Hematopoietic multipotent progenitor cell treated with erythropoietin and hydrocortisone succinate and interleukin-3 and kit ligand, for 4 days (in vitro differentiated cells): ENCODE measurements at regions not wholly inside any gene's neighbourhood (a gene's known extent, or its start where the extent isn't known, plus 50 kb on each side); places are given as distances from the start of the nearest gene placed in this dataset.

Source experiments
- DNase-seq: peaks from one replicate; pipeline ENCODE4 v3.0.0-alpha.2; 2015

GRCh38 chr6:140921366-140922226 lies 1211.1 kb upstream of the GJE1 start:
- DNase-seq, result peak; percentile 74

- DNase-seq, result no peak
Observed at GRCh38 chr6:140917911-140918310, 1214.8 kb upstream of the GJE1 start.

- no peak for DNase-seq
Observed at GRCh38 chr6:140915551-140915950, 1217.2 kb upstream of the GJE1 start.

GRCh38 chr6:140915103-140915502 lies 1217.6 kb upstream of the GJE1 start:
- peak; percentile 3 for DNase-seq

- DNase-seq, result no peak
Observed at GRCh38 chr6:140912686-140913085, 1220.0 kb upstream of the GJE1 start.

GRCh38 chr6:140909625-140910024 lies 1223.1 kb upstream of the GJE1 start:
- DNase-seq, result no peak

- no peak for DNase-seq
Observed at GRCh38 chr6:140909156-140909555, 1223.6 kb upstream of the GJE1 start.

- no peak for DNase-seq
Observed at GRCh38 chr6:140908505-140908904, 1224.2 kb upstream of the GJE1 start.

GRCh38 chr6:140907235-140907634 lies 1225.5 kb upstream of the GJE1 start:
- no peak for DNase-seq

- no peak for DNase-seq
Observed at GRCh38 chr6:140905724-140906123, 1227.0 kb upstream of the GJE1 start.

- DNase-seq, result no peak
Observed at GRCh38 chr6:140905050-140905449, 1227.7 kb upstream of the GJE1 start.

- DNase-seq, result peak; percentile 70
Observed at GRCh38 chr6:140897804-140898573, 1234.7 kb upstream of the GJE1 start.

- DNase-seq, result peak; percentile 9
Observed at GRCh38 chr6:140897349-140897748, 1235.4 kb upstream of the GJE1 start.

- DNase-seq, result no peak
Observed at GRCh38 chr6:140893432-140893831, 1239.3 kb upstream of the GJE1 start.

- DNase-seq, result no peak
Observed at GRCh38 chr6:140879946-140880345, 1252.8 kb upstream of the GJE1 start.

- peak; percentile 9 for DNase-seq
Observed at GRCh38 chr6:140874066-140874465, 1258.7 kb upstream of the GJE1 start.

GRCh38 chr6:140872885-140873284 lies 1259.8 kb upstream of the GJE1 start:
- peak; percentile 57 for DNase-seq

GRCh38 chr6:140871911-140872310 lies 1260.8 kb upstream of the GJE1 start:
- no peak for DNase-seq

GRCh38 chr6:140867336-140867735 lies 1265.4 kb upstream of the GJE1 start:
- DNase-seq, result peak; percentile 78

GRCh38 chr6:140858381-140858971 lies 1274.2 kb upstream of the GJE1 start:
- no peak for DNase-seq

- peak; percentile 24 for DNase-seq
Observed at GRCh38 chr6:140857739-140858380, 1274.9 kb upstream of the GJE1 start.

GRCh38 chr6:140855520-140855919 lies 1277.2 kb upstream of the GJE1 start:
- DNase-seq, result no peak

GRCh38 chr6:140854318-140854717 lies 1278.4 kb upstream of the GJE1 start:
- DNase-seq, result no peak
